Ovary (tissue), 3 donors: ENCODE measurements at regions not wholly inside any gene's neighbourhood (a gene's known extent, or its start where the extent isn't known, plus 50 kb on each side); places are given as distances from the start of the nearest gene placed in this dataset.

Source experiments
- CTCF ChIP-seq, 3 donors: fragments of 450-650 bp in 2 of 3; fragments of 200-600 bp in 1 of 3; IDR thresholded peaks; one replicate each; pipeline versions ENCODE4 v1.5.1 to v1.8.0; 2016 to 2022; ENCODE audit warnings: antibody characterized with exemption in 3 of 3, mild to moderate bottlenecking in 1 of 3
- POLR2A ChIP-seq: fragments of 450-650 bp; IDR thresholded peaks from one replicate; pipeline ENCODE4 v1.6.1; 2017; ENCODE audit warnings: antibody characterized with exemption, mild to moderate bottlenecking, moderate library complexity
- donor health status: DM: no; HTN: no; CAD: no.

- TF ChIP-seq CTCF (IDR thresholded peaks at IDR 0.05): no peak
- TF ChIP-seq POLR2A: no peak
Measured at GRCh38 chr20:11772226-11772730, 145.4 kb upstream of the BTBD3 start.
